Osteocyte (in vitro differentiated cells): ENCODE measurements at regions not wholly inside any gene's neighbourhood (a gene's known extent, or its start where the extent isn't known, plus 50 kb on each side); places are given as distances from the start of the nearest gene placed in this dataset.

Experiments used
- DNase-seq: peaks from one replicate; pipeline ENCODE4 v3.0.0; 2021; ENCODE audit warnings: mixed read lengths; ENCODE audit not compliant: unreplicated experiment; ENCODE audit errors: extremely low spot score
- H3K27ac Mint-ChIP-seq: one replicate; pipeline ENCODE4 v1.8.0; 2021; ENCODE audit warnings: mild to moderate bottlenecking, mixed read lengths; ENCODE audit not compliant: unreplicated experiment
- H3K27me3 Mint-ChIP-seq: one replicate; pipeline ENCODE4 v1.8.0; 2021; ENCODE audit warnings: mixed read lengths; ENCODE audit not compliant: unreplicated experiment
- H3K36me3 Mint-ChIP-seq: one replicate; pipeline ENCODE4 v1.8.0; 2021; ENCODE audit warnings: mixed read lengths; ENCODE audit not compliant: unreplicated experiment
- H3K4me1 Mint-ChIP-seq: one replicate; pipeline ENCODE4 v1.8.0; 2021; ENCODE audit warnings: mixed read lengths; ENCODE audit not compliant: unreplicated experiment
- H3K4me3 Mint-ChIP-seq: one replicate; pipeline ENCODE4 v1.8.0; 2021; ENCODE audit warnings: mild to moderate bottlenecking, moderate library complexity, mixed read lengths; ENCODE audit not compliant: unreplicated experiment
- H3K9me3 Mint-ChIP-seq: one replicate; pipeline ENCODE4 v1.8.0; 2021; ENCODE audit warnings: mixed read lengths; ENCODE audit not compliant: unreplicated experiment
- TF ChIP-seq, protein P1 (sequence below): fragments of 200-600 bp; sonication (generic); IDR thresholded peaks from 2 replicates; pipeline ENCODE4 v1.5.0; 2021; ENCODE audit warnings: antibody characterized with exemption, mild to moderate bottlenecking, moderate library complexity

DNA sequence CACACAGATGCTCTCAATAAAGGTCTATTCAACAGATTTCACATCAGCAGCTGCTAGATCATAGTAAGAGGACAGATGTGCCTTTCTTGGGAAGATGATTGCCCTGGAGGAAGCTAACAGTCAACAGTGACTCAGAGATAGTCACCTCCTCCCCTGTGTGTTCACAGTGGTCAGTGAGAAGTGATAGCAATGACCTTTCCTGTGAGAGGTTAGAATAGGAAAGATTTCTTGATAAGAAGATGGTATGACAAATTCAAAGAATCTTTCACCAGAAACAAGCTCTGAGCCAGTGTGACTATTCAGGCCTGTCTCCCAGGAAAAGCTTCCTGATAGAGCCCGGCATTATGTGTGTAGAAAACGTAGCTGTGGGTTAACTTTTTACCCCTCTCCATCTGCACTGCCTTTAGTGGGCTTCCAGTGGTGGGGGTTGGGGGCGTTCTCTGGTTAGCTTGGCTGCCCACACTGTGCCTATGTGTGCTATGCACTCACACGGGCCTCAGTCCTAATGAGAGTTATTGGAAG lies 66.4 kb upstream of the ARHGAP5 start:
- Mint-ChIP-seq H3K4me3 (no peak overlapping the region), H3K4me1 (peaks cover 7% of the 10 kb centered on the region), H3K36me3 (no peaks in the 10 kb centered on the region), H3K27me3 (no peaks in the 10 kb centered on the region), H3K27ac (no peak overlapping the region), H3K9me3 (no peaks in the 10 kb centered on the region)
- DNase-seq, result no peak
- TF ChIP-seq, protein P1, sequence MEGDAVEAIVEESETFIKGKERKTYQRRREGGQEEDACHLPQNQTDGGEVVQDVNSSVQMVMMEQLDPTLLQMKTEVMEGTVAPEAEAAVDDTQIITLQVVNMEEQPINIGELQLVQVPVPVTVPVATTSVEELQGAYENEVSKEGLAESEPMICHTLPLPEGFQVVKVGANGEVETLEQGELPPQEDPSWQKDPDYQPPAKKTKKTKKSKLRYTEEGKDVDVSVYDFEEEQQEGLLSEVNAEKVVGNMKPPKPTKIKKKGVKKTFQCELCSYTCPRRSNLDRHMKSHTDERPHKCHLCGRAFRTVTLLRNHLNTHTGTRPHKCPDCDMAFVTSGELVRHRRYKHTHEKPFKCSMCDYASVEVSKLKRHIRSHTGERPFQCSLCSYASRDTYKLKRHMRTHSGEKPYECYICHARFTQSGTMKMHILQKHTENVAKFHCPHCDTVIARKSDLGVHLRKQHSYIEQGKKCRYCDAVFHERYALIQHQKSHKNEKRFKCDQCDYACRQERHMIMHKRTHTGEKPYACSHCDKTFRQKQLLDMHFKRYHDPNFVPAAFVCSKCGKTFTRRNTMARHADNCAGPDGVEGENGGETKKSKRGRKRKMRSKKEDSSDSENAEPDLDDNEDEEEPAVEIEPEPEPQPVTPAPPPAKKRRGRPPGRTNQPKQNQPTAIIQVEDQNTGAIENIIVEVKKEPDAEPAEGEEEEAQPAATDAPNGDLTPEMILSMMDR, result no peak

DNA sequence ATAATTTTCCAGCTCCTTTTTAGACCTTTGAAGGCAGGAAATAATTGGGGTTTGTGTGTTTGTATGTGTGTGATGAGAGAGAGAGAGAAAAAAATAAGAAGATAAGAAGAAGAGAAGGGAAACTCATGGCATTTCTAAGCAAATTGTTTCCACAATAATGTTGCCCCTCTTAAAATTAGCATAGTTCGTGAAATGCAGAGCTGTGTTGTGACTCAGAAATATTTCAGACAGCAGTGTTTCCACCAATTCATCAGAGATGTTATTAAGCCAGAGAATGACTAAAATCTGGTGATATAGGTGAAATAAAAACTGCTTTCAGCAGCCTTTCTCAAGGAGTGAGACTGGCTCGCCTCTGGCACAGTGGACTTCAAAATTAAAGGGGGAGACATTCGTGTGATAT lies 65.9 kb upstream of the ARHGAP5 start:
- peaks cover 7% of the 10 kb centered on the region for H3K4me1 Mint-ChIP-seq
- no peaks in the 10 kb centered on the region for H3K36me3 Mint-ChIP-seq
- DNase-seq, result no peak
- H3K4me3 Mint-ChIP-seq, result no peak overlapping the region
- TF ChIP-seq, protein P1, result no peak
- H3K27ac Mint-ChIP-seq, result no peak overlapping the region
- no peaks in the 10 kb centered on the region for H3K9me3 Mint-ChIP-seq
- no peaks in the 10 kb centered on the region for H3K27me3 Mint-ChIP-seq

DNA sequence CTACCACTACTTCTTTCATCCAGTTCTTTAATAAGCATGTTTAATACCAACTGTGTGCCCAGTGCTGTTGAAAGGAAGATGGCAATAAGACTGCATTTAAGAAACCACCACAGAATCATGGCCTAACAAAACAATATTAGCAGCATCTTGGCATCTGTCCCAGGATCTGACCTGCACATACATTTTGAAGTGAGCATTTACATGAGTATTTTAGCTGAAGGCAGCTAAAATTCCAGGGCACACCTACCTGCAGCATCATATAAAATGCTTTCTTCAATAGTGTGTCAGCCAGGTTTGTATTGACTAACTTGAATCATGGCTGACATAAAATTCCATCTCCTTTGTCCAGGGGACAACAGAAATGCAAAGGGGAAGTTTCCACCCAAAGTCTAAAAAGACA lies 65.0 kb upstream of the ARHGAP5 start:
- peaks cover 5% of the 10 kb centered on the region for H3K4me1 Mint-ChIP-seq
- DNase-seq, result no peak
- no peak overlapping the region for H3K27ac Mint-ChIP-seq
- H3K36me3 Mint-ChIP-seq, result no peaks in the 10 kb centered on the region
- no peaks in the 10 kb centered on the region for H3K27me3 Mint-ChIP-seq
- TF ChIP-seq, protein P1, result no peak
- H3K9me3 Mint-ChIP-seq, result no peaks in the 10 kb centered on the region
- no peak overlapping the region for H3K4me3 Mint-ChIP-seq

DNA sequence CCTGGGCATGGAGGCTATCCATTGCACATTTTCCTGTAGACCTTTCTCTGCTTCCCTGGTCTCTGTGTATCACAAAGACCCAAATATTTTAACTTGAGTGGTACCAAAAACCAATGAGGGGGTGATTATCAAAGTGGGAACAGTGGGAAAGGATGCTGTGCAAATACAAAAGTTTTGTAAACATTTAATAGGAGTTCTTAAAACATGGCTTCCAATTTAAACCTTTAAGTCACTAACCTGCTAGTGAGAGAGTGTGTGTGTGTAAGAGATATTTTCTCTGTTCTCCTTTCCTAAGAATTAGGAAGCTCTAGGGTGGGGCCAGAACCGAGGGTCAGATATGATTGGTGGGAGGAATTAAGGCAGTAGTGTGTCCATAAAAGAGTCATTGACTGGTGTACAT lies 64.5 kb upstream of the ARHGAP5 start:
- Mint-ChIP-seq H3K9me3 (no peaks in the 10 kb centered on the region), H3K4me3 (no peak overlapping the region), H3K36me3 (no peaks in the 10 kb centered on the region), H3K27ac (no peak overlapping the region), H3K27me3 (no peaks in the 10 kb centered on the region), H3K4me1 (peaks cover 5% of the 10 kb centered on the region)
- TF ChIP-seq, protein P1, result no peak
- no peak for DNase-seq

DNA sequence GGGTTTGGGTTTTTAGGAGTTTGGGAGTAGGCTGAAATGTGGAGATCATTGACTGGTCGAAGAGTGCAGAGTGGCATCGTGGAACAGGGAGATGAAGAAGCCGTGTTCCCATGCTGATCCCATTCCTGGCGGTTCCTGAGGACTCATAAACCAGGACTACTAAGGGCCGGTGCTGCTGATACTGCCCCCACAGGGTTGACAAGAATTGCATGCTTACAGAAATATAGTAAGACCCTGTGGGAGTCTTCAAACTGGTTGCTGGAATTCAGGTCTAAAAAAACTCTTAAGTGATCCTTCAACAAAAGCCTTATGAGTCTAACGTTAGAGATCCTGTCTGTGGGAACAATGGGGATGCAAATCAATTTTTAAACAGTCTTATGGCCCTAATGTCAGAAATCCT lies 64.0 kb upstream of the ARHGAP5 start:
- Mint-ChIP-seq H3K36me3 (no peaks in the 10 kb centered on the region), H3K27me3 (peaks cover 2% of the 10 kb centered on the region), H3K4me3 (no peak overlapping the region), H3K9me3 (no peaks in the 10 kb centered on the region), H3K27ac (no peak overlapping the region), H3K4me1 (peaks cover 2% of the 10 kb centered on the region)
- TF ChIP-seq, protein P1, result no peak
- DNase-seq, result no peak
